ENCODE measurements at regions not wholly inside any gene's neighbourhood (a gene's known extent, or its start where the extent isn't known, plus 50 kb on each side); places are given as distances from the start of the nearest gene placed in this dataset.

GRCh38 chr16:59905606-59906005 is 1171.5 kb upstream of the GOT2 start (continued):
- no peak for TF ChIP-seq MLXIP (CRISPR knock-in tag; IDR thresholded peaks at IDR 0.05; ENCODE audit: borderline replicate concordance)
- TF ChIP-seq NFYC (CRISPR knock-in tag; IDR thresholded peaks at IDR 0.05) = no peak
- no peak for TF ChIP-seq GATAD2A (CRISPR knock-in tag; IDR thresholded peaks at IDR 0.05)
- no peak for TF ChIP-seq AGO2 (optimal IDR thresholded peaks at IDR 0.05; ENCODE audit: low read depth, low read length)
- no peak for TF ChIP-seq ZNF292 (CRISPR knock-in tag; IDR thresholded peaks at IDR 0.05; ENCODE audit: borderline replicate concordance, low read depth)
- TF ChIP-seq ARNT (IDR thresholded peaks at IDR 0.05) = no peak
- no peak for TF ChIP-seq SCMH1 (CRISPR knock-in tag; IDR thresholded peaks at IDR 0.05; ENCODE audit: borderline replicate concordance)
- TF ChIP-seq FOXO4 (CRISPR knock-in tag; conservative IDR thresholded peaks at IDR 0.05) = no peak
- no peak for TF ChIP-seq ZNF749 (CRISPR knock-in tag; IDR thresholded peaks at IDR 0.05; ENCODE audit: borderline replicate concordance)
- no peak for TF ChIP-seq PREB (CRISPR knock-in tag; IDR thresholded peaks at IDR 0.05)
- TF ChIP-seq ZNF616 (CRISPR knock-in tag; IDR thresholded peaks at IDR 0.05; ENCODE audit: low read depth) = no peak
- TF ChIP-seq ZMYM2 (CRISPR knock-in tag; IDR thresholded peaks at IDR 0.05) = no peak
- TF ChIP-seq MLLT10 (CRISPR knock-in tag; IDR thresholded peaks at IDR 0.05) = no peak
- no peak for TF ChIP-seq ZNF7 (CRISPR knock-in tag; IDR thresholded peaks at IDR 0.05)

All from HepG2 (cell line).